OCI-LY3 (cell line): ENCODE measurements at regions not wholly inside any gene's neighbourhood (a gene's known extent, or its start where the extent isn't known, plus 50 kb on each side); places are given as distances from the start of the nearest gene placed in this dataset.

Source experiments
- EZH2phosphoT487 ChIP-seq: fragments of 200-600 bp; shearing (Covaris generic); IDR thresholded peaks from 2 replicates; pipeline ENCODE4 v1.6.1; 2018; ENCODE audit warnings: antibody characterized with exemption, mixed run types, low read depth
- TF ChIP-seq, protein P1 (sequence below): fragments of 200-600, 300-600 bp; sonication (generic); IDR thresholded peaks from 2 replicates; pipeline ENCODE4 v1.5.1; 2014; ENCODE audit warnings: antibody characterized with exemption, low read length, low read depth

DNA sequence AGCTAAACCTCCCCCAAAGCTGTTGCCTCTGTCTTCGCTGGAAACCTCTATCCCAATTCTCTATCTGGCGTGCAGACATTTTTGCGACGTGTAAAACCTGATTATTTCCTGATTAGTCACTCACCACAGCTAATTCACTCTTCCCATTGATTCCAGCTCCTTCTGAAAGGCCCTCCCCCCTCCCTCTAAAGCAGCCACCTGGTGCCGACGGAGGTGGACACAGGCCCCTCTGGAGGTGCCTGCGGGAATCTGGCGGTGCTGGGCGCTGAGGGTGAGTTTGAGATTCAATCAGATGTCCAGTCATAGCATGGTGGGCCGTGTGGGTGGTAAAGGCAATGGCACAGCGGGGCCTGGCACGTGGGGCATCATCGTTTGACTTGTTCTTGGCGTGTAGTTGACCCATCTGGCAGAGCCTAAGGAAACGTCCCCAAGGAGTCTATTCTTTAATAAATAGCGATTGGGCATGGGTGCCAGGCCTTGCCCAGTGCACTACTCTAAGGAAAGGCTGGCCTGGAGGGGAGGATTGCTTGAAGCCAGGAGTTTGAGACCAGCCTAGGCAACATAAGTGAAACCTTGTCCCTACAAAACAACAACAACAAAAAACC is 271.1 kb upstream of the MVB12B start:
- TF ChIP-seq, protein P1, sequence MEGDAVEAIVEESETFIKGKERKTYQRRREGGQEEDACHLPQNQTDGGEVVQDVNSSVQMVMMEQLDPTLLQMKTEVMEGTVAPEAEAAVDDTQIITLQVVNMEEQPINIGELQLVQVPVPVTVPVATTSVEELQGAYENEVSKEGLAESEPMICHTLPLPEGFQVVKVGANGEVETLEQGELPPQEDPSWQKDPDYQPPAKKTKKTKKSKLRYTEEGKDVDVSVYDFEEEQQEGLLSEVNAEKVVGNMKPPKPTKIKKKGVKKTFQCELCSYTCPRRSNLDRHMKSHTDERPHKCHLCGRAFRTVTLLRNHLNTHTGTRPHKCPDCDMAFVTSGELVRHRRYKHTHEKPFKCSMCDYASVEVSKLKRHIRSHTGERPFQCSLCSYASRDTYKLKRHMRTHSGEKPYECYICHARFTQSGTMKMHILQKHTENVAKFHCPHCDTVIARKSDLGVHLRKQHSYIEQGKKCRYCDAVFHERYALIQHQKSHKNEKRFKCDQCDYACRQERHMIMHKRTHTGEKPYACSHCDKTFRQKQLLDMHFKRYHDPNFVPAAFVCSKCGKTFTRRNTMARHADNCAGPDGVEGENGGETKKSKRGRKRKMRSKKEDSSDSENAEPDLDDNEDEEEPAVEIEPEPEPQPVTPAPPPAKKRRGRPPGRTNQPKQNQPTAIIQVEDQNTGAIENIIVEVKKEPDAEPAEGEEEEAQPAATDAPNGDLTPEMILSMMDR: no peak
- no peak for TF ChIP-seq EZH2phosphoT487
